ENCODE measurements at regions not wholly inside any gene's neighbourhood (a gene's known extent, or its start where the extent isn't known, plus 50 kb on each side); places are given as distances from the start of the nearest gene placed in this dataset.

DNA sequence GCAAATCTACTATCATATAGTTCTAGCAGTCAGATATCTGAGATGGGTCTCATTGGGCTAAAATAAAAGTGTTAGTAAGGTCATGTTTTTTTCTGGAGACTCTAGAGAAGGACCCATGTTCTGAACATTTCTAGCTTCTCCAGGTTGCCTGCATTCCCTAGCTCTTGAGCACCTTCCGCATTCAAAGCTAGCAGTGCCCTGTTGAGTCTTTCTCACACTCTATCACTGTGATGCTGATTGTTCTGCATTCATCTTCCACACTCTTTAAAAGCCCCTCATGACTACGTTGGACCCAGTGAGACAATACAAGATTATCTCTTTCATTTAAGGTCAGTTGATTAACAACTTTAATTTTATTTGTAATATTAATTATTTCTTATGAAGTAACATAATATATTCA, 433.3 kb upstream of the CHORDC1 start:
- H3K36me3 ChIP-seq (ENCODE audit: control insufficient read depth, insufficient read depth, low read length): no peaks in the 10 kb centered on the region
- H3K23ac ChIP-seq (ENCODE audit: low read length): no peak overlapping the region
- H3K56ac ChIP-seq (ENCODE audit: low read length): no peak overlapping the region
- no peak overlapping the region for H4K8ac ChIP-seq (ENCODE audit: low read depth, low read length)
- no peaks in the 10 kb centered on the region for H3K79me1 ChIP-seq (ENCODE audit: low read length)
- H3K4me1 ChIP-seq (ENCODE audit: control insufficient read depth, low read depth, low read length): no peaks in the 10 kb centered on the region
- no peak overlapping the region for H2AK5ac ChIP-seq (ENCODE audit: low read length)
- no peak overlapping the region for H2BK5ac ChIP-seq (ENCODE audit: low read length)
- H3K27ac ChIP-seq (ENCODE audit: low read depth, low read length): no peak overlapping the region
- no peak overlapping the region for H3K4me3 ChIP-seq (ENCODE audit: low read length)
- H3K4me2 ChIP-seq (ENCODE audit: low read length): no peak overlapping the region
- H3K27me3 ChIP-seq (ENCODE audit: insufficient read depth, low read length, poor library complexity): no peaks in the 10 kb centered on the region
- H3K79me2 ChIP-seq (ENCODE audit: control insufficient read depth, insufficient read depth, low read length): no peaks in the 10 kb centered on the region
- no peak overlapping the region for H4K5ac ChIP-seq (ENCODE audit: low read length)
- no peak overlapping the region for H2BK120ac ChIP-seq (ENCODE audit: low read depth, low read length)
- no CpG with 5 or more reads among the region's 2 CpGs for WGBS (ENCODE audit: extremely low coverage, insufficient coverage, low lambda C conversion rate)
- H2BK15ac ChIP-seq (replicated peaks; ENCODE audit: low read depth): no peak overlapping the region
- DNase-seq: no peak
- no peak overlapping the region for H3K4ac ChIP-seq (ENCODE audit: low read depth, low read length)
- no peak overlapping the region for H3K18ac ChIP-seq (ENCODE audit: low read length)
- H3K9ac ChIP-seq (ENCODE audit: low read length): no peak overlapping the region

DNA sequence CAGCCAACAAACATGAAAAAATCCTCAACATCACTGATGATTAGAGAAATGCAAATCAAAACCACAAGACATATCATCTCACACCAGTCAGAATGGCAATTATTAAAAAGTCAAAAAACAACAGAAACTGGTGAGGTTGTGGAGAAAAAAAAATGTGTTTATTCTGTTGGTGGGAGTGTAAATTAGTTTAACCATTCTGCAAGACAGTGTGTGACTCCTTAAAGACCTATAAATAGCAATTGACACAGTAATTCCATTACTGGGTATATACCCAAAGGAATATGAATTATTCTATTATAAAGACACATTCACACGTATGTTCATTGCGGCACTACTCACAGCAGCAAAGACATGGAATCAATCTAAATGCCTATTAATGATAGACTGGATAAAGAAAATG, 427.3 kb upstream of the CHORDC1 start:
- Histone ChIP-seq H3K4me2 (ENCODE audit: low read length) (no peak overlapping the region), H3K4ac (ENCODE audit: low read depth, low read length) (no peak overlapping the region), H2AK5ac (ENCODE audit: low read length) (no peak overlapping the region), H3K79me2 (ENCODE audit: control insufficient read depth, insufficient read depth, low read length) (no peaks in the 10 kb centered on the region), H4K8ac (ENCODE audit: low read depth, low read length) (no peak overlapping the region), H3K27ac (ENCODE audit: low read depth, low read length) (no peak overlapping the region), H3K56ac (ENCODE audit: low read length) (no peak overlapping the region), H3K27me3 (ENCODE audit: insufficient read depth, low read length, poor library complexity) (no peaks in the 10 kb centered on the region), H3K79me1 (ENCODE audit: low read length) (no peaks in the 10 kb centered on the region), H2BK15ac (replicated peaks; ENCODE audit: low read depth) (no peak overlapping the region), H3K18ac (ENCODE audit: low read length) (no peak overlapping the region), H3K4me1 (ENCODE audit: control insufficient read depth, low read depth, low read length) (no peaks in the 10 kb centered on the region), H4K5ac (ENCODE audit: low read length) (no peak overlapping the region), H3K9ac (ENCODE audit: low read length) (no peak overlapping the region), H3K4me3 (ENCODE audit: low read length) (no peak overlapping the region), H2BK5ac (ENCODE audit: low read length) (no peak overlapping the region), H3K23ac (ENCODE audit: low read length) (no peak overlapping the region), H3K36me3 (ENCODE audit: control insufficient read depth, insufficient read depth, low read length) (no peaks in the 10 kb centered on the region), H2BK120ac (ENCODE audit: low read depth, low read length) (no peak overlapping the region)
- no CpG with 5 or more reads among the region's 2 CpGs for WGBS (ENCODE audit: extremely low coverage, insufficient coverage, low lambda C conversion rate)
- no peak for DNase-seq

DNA sequence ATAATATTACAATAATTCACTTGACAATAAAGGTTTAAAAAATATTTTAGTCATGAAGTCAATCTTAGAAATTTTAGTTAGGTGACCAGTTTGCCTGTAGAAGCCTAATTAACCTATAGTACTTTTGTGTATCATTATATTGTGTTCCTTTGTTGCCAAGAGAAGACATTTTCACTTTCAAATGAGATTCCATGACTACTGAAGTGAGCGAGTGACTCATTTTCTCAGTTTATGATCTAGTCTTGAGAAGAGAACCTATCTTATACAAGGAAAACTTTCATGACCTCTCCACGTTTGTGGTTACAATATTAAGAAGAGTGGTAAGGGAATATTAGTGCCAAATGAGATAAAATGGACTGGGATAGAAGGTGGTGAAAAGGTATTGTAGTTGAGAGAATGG, 423.9 kb upstream of the CHORDC1 start:
- no peak overlapping the region for H3K23ac ChIP-seq (ENCODE audit: low read length)
- no peaks in the 10 kb centered on the region for H3K27me3 ChIP-seq (ENCODE audit: insufficient read depth, low read length, poor library complexity)
- no peak for DNase-seq
- no peak overlapping the region for H3K4me3 ChIP-seq (ENCODE audit: low read length)
- H4K8ac ChIP-seq (ENCODE audit: low read depth, low read length): no peak overlapping the region
- H3K56ac ChIP-seq (ENCODE audit: low read length): no peak overlapping the region
- H3K4me1 ChIP-seq (ENCODE audit: control insufficient read depth, low read depth, low read length): no peaks in the 10 kb centered on the region
- no peaks in the 10 kb centered on the region for H3K79me1 ChIP-seq (ENCODE audit: low read length)
- no peak overlapping the region for H3K18ac ChIP-seq (ENCODE audit: low read length)
- H3K9ac ChIP-seq (ENCODE audit: low read length): no peak overlapping the region
- no peak overlapping the region for H2BK15ac ChIP-seq (replicated peaks; ENCODE audit: low read depth)
- WGBS (ENCODE audit: extremely low coverage, insufficient coverage, low lambda C conversion rate): no CpG with 5 or more reads among the region's 2 CpGs
- H4K5ac ChIP-seq (ENCODE audit: low read length): no peak overlapping the region
- no peak overlapping the region for H3K4ac ChIP-seq (ENCODE audit: low read depth, low read length)
- no peak overlapping the region for H2BK120ac ChIP-seq (ENCODE audit: low read depth, low read length)
- H3K4me2 ChIP-seq (ENCODE audit: low read length): no peak overlapping the region
- no peak overlapping the region for H3K27ac ChIP-seq (ENCODE audit: low read depth, low read length)
- no peaks in the 10 kb centered on the region for H3K79me2 ChIP-seq (ENCODE audit: control insufficient read depth, insufficient read depth, low read length)
- H2AK5ac ChIP-seq (ENCODE audit: low read length): no peak overlapping the region
- H3K36me3 ChIP-seq (ENCODE audit: control insufficient read depth, insufficient read depth, low read length): no peaks in the 10 kb centered on the region
- no peak overlapping the region for H2BK5ac ChIP-seq (ENCODE audit: low read length)

DNA sequence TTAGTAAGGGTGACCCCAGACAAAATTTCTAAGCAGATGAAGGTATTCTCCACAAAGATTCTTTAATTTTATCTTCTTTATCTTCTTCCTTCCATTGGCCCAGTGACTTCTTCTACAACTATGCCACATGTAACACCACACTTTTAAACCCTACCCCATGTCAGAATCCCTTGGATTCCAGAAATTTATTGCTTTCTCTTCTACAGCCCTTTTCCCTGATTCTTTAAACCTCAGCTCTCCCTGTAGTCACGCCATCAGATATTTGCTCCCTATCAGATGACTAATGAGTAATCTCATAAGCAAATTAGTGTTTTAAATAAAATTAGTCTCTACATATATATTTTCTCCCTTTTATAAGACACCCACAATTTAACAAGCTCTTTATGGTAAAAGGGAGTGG, 423.4 kb upstream of the CHORDC1 start:
- no peak overlapping the region for H3K4me2 ChIP-seq (ENCODE audit: low read length)
- no peak overlapping the region for H2AK5ac ChIP-seq (ENCODE audit: low read length)
- no peak overlapping the region for H3K27ac ChIP-seq (ENCODE audit: low read depth, low read length)
- no peaks in the 10 kb centered on the region for H3K36me3 ChIP-seq (ENCODE audit: control insufficient read depth, insufficient read depth, low read length)
- H3K79me1 ChIP-seq (ENCODE audit: low read length): no peaks in the 10 kb centered on the region
- no peak overlapping the region for H3K23ac ChIP-seq (ENCODE audit: low read length)
- no peak overlapping the region for H3K9ac ChIP-seq (ENCODE audit: low read length)
- H3K4me3 ChIP-seq (ENCODE audit: low read length): no peak overlapping the region
- no peak overlapping the region for H3K4ac ChIP-seq (ENCODE audit: low read depth, low read length)
- no peak overlapping the region for H2BK5ac ChIP-seq (ENCODE audit: low read length)
- no CpG with 5 or more reads among the region's 1 CpG for WGBS (ENCODE audit: extremely low coverage, insufficient coverage, low lambda C conversion rate)
- no peaks in the 10 kb centered on the region for H3K79me2 ChIP-seq (ENCODE audit: control insufficient read depth, insufficient read depth, low read length)
- H2BK15ac ChIP-seq (replicated peaks; ENCODE audit: low read depth): no peak overlapping the region
- no peak for DNase-seq
- no peaks in the 10 kb centered on the region for H3K4me1 ChIP-seq (ENCODE audit: control insufficient read depth, low read depth, low read length)
- H3K27me3 ChIP-seq (ENCODE audit: insufficient read depth, low read length, poor library complexity): no peaks in the 10 kb centered on the region
- no peak overlapping the region for H3K56ac ChIP-seq (ENCODE audit: low read length)
- H4K5ac ChIP-seq (ENCODE audit: low read length): no peak overlapping the region
- H3K18ac ChIP-seq (ENCODE audit: low read length): no peak overlapping the region
- no peak overlapping the region for H2BK120ac ChIP-seq (ENCODE audit: low read depth, low read length)
- H4K8ac ChIP-seq (ENCODE audit: low read depth, low read length): no peak overlapping the region

DNA sequence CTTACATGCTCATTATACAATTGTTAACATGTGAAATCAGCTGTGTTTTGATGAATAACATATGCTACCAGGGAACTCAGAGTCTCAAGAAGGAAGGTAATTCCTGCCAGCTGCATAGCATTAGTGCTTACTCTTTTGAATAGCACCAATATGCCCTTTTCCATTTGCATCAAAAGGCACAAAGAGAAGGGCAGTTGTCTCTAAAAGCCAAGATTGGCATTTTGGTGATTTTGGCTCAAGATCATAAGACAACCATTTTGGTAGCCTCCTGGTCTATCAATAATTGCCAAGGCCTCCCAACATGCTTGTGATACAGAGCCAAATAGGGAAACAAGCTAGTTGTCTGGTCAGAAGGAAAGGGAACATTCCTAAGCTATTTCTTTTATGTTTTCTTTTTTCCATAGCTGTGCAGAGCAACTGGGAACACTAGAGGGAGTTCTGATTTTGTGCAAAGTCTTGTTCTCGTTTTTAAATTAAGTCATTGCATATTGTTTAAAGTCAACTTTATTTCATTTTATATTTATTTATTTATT, 416.7 kb upstream of the CHORDC1 start:
- Histone ChIP-seq H3K79me1 (ENCODE audit: low read length) (no peaks in the 10 kb centered on the region), H2AK5ac (ENCODE audit: low read length) (no peak overlapping the region), H3K9ac (ENCODE audit: low read length) (no peak overlapping the region), H4K8ac (ENCODE audit: low read depth, low read length) (no peak overlapping the region), H3K18ac (ENCODE audit: low read length) (no peak overlapping the region), H3K56ac (ENCODE audit: low read length) (no peak overlapping the region), H3K27me3 (ENCODE audit: insufficient read depth, low read length, poor library complexity) (no peaks in the 10 kb centered on the region), H3K4me2 (ENCODE audit: low read length) (no peak overlapping the region), H3K36me3 (ENCODE audit: control insufficient read depth, insufficient read depth, low read length) (no peaks in the 10 kb centered on the region), H3K27ac (ENCODE audit: low read depth, low read length) (no peak overlapping the region), H4K5ac (ENCODE audit: low read length) (no peak overlapping the region), H3K4ac (ENCODE audit: low read depth, low read length) (no peak overlapping the region), H3K4me1 (ENCODE audit: control insufficient read depth, low read depth, low read length) (no peaks in the 10 kb centered on the region), H2BK120ac (ENCODE audit: low read depth, low read length) (no peak overlapping the region), H3K23ac (ENCODE audit: low read length) (no peak overlapping the region), H3K4me3 (ENCODE audit: low read length) (no peak overlapping the region), H3K79me2 (ENCODE audit: control insufficient read depth, insufficient read depth, low read length) (no peaks in the 10 kb centered on the region), H2BK5ac (ENCODE audit: low read length) (no peak overlapping the region), H2BK15ac (replicated peaks; ENCODE audit: low read depth) (no peak overlapping the region)
- no CpG with 5 or more reads among the region's 1 CpG for WGBS (ENCODE audit: extremely low coverage, insufficient coverage, low lambda C conversion rate)
- DNase-seq: peak; percentile 20

DNA sequence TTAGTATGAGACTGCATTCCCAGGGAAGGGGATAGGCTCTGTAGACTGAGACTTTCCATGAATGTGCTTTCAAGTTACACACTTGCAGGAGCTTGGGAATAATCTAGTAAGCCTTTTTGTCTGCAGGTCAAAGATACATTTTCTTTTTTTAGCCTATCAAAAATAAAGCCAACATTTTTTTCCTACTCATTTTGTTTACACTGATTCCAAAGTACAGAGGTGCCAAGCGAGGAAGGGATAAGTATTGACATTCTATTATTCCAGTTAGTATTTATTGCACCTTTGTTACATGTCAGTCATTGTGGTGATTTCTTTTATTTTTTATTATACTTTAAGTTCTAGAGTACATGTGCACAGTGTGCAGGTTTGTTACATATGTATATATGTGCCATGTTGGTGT, 413.0 kb upstream of the CHORDC1 start:
- H4K8ac ChIP-seq (ENCODE audit: low read depth, low read length): no peak overlapping the region
- H2BK120ac ChIP-seq (ENCODE audit: low read depth, low read length): no peak overlapping the region
- H3K36me3 ChIP-seq (ENCODE audit: control insufficient read depth, insufficient read depth, low read length): no peaks in the 10 kb centered on the region

More for the DNA sequence above, 413.0 kb upstream of the CHORDC1 start:
- no peak overlapping the region for H3K18ac ChIP-seq (ENCODE audit: low read length)
- no peak overlapping the region for H3K4me3 ChIP-seq (ENCODE audit: low read length)
- H3K27ac ChIP-seq (ENCODE audit: low read depth, low read length): no peak overlapping the region
- no peaks in the 10 kb centered on the region for H3K79me1 ChIP-seq (ENCODE audit: low read length)
- no peak overlapping the region for H3K23ac ChIP-seq (ENCODE audit: low read length)
- H3K4me2 ChIP-seq (ENCODE audit: low read length): no peak overlapping the region
- H2AK5ac ChIP-seq (ENCODE audit: low read length): no peak overlapping the region
- no peak overlapping the region for H2BK5ac ChIP-seq (ENCODE audit: low read length)
- WGBS (ENCODE audit: extremely low coverage, insufficient coverage, low lambda C conversion rate): no CpG with 5 or more reads among the region's 1 CpG
- no peak overlapping the region for H3K9ac ChIP-seq (ENCODE audit: low read length)
- no peak overlapping the region for H2BK15ac ChIP-seq (replicated peaks; ENCODE audit: low read depth)
- no peaks in the 10 kb centered on the region for H3K79me2 ChIP-seq (ENCODE audit: control insufficient read depth, insufficient read depth, low read length)
- no peak for DNase-seq
- no peak overlapping the region for H3K4ac ChIP-seq (ENCODE audit: low read depth, low read length)
- no peak overlapping the region for H3K56ac ChIP-seq (ENCODE audit: low read length)
- H4K5ac ChIP-seq (ENCODE audit: low read length): no peak overlapping the region
- H3K4me1 ChIP-seq (ENCODE audit: control insufficient read depth, low read depth, low read length): no peaks in the 10 kb centered on the region
- no peaks in the 10 kb centered on the region for H3K27me3 ChIP-seq (ENCODE audit: insufficient read depth, low read length, poor library complexity)

All from mesendoderm (in vitro differentiated cells).